HEK293T (cell line): ENCODE measurements at regions not wholly inside any gene's neighbourhood (a gene's known extent, or its start where the extent isn't known, plus 50 kb on each side); places are given as distances from the start of the nearest gene placed in this dataset.

Experiments used
- BHLHE40 ChIP-seq: fragments of 450-650 bp; IDR thresholded peaks from 2 replicates; pipeline ENCODE4 v1.6.1; 2016; ENCODE audit warnings: mild to moderate bottlenecking, moderate library complexity, borderline replicate concordance
- CTBP1 ChIP-seq: fragments of 450-650 bp; IDR thresholded peaks from 2 replicates; pipeline ENCODE4 v1.6.1; 2016; ENCODE audit warnings: borderline replicate concordance
- ELF4 ChIP-seq: fragments of 450-650 bp; IDR thresholded peaks from 2 replicates; pipeline ENCODE4 v1.6.1; 2017; ENCODE audit warnings: antibody characterized with exemption
- FOXA1 ChIP-seq: fragments of 450-650 bp; IDR thresholded peaks from 2 replicates; pipeline ENCODE4 v1.6.1; 2016; ENCODE audit warnings: mild to moderate bottlenecking
- FOXK2 ChIP-seq: fragments of 450-650 bp; IDR thresholded peaks from 2 replicates; pipeline ENCODE4 v1.6.1; 2016; ENCODE audit warnings: mild to moderate bottlenecking
- FOXM1 ChIP-seq: fragments of 450-650 bp; IDR thresholded peaks from 2 replicates; pipeline ENCODE4 v1.6.1; 2017; ENCODE audit warnings: mild to moderate bottlenecking, borderline replicate concordance
- LEF1 ChIP-seq: fragments of 450-650 bp; IDR thresholded peaks from 2 replicates; pipeline ENCODE4 v1.6.1; 2017; ENCODE audit warnings: mild to moderate bottlenecking, borderline replicate concordance
- NFRKB ChIP-seq: fragments of 450-650 bp; IDR thresholded peaks from 2 replicates; pipeline ENCODE4 v1.6.1; 2016; ENCODE audit warnings: mild to moderate bottlenecking, moderate library complexity
- PKNOX1 ChIP-seq: fragments of 450-650 bp; IDR thresholded peaks from 2 replicates; pipeline ENCODE4 v1.6.1; 2016
- SP1 ChIP-seq: fragments of 450-650 bp; IDR thresholded peaks from 2 replicates; pipeline ENCODE4 v1.6.1; 2017
- TARDBP ChIP-seq: fragments of 450-650 bp; IDR thresholded peaks from 2 replicates; pipeline ENCODE4 v1.6.1; 2016
- ZNF384 ChIP-seq: fragments of 450-650 bp; IDR thresholded peaks from 2 replicates; pipeline ENCODE4 v1.6.1; 2016

- TF ChIP-seq CTBP1 (no peak), BHLHE40 (no peak), FOXM1 (no peak), TARDBP (no peak), ZNF384 (no peak), ELF4 (no peak), NFRKB (no peak), SP1 (no peak), LEF1 (no peak), FOXK2 (no peak), FOXA1 (no peak), PKNOX1 (no peak)
Measured at GRCh38 chr1:194437135-194437534, 1250.7 kb upstream of the B3GALT2 start.
